ENCODE measurements at regions not wholly inside any gene's neighbourhood (a gene's known extent, or its start where the extent isn't known, plus 50 kb on each side); places are given as distances from the start of the nearest gene placed in this dataset.

DNA sequence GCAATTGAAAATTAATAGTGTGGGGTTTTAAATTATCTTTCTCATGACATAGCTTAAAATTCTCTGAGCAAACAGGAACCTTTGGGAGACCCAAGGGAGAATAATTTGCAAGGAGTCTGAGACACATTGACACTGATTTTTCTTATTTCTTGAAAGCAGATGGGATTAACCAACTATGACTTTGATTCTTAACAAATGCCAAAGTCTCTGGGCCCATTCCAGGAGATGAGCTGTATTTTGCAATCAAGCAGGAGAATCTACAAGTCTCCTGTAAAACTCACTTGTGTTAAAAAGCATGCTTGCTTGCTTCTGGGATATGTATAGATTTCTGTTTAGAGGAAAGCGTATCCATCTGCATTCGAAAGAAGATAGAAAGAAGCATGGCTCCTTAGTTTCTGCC, 71.3 kb upstream of the STT3B start:
- Histone ChIP-seq H3K9me3 (ENCODE audit: insufficient read depth, low read depth, low read length) (no peaks in the 10 kb centered on the region), H3K9ac (ENCODE audit: low read depth, low read length) (no peak overlapping the region), H3K36me3 (ENCODE audit: insufficient read depth, low read depth, low read length) (no peaks in the 10 kb centered on the region), H3K27ac (ENCODE audit: low read length) (no peak overlapping the region), H3K4me1 (ENCODE audit: insufficient read depth, low read length) (peaks cover 14% of the 10 kb centered on the region; the same call in 1 of the 2 replicates), H3K4me3 (ENCODE audit: low read length) (no peak overlapping the region), H3K27me3 (ENCODE audit: insufficient read depth, low read length) (no peaks in the 10 kb centered on the region)

DNA sequence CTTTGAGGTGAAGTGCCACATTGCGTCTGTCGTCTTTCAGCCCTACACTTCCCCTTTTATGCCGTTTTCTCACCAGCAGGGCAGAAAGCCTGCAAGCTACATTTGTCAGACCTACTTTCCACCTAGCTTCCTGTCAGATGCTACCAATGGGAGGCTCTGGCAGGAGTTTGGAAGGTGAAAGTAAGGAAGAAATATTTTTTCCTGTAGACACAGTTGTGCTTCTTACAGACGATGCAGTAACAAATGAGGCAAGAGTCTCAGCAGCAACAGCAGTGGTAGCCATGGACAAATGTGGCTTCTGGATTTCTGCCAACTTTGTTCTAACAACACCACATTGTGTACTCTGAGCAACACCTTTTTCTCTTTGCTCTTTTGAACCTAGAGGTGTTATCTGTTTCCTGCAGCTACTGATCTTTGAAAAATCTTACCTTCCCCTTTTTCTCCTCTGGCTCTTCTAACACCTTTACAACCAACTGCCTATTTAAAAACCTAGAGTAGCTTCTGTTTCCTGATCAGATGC, 70.6 kb upstream of the STT3B start:
- Histone ChIP-seq H3K9ac (ENCODE audit: low read depth, low read length) (no peak overlapping the region), H3K27me3 (ENCODE audit: insufficient read depth, low read length) (no peaks in the 10 kb centered on the region), H3K4me1 (ENCODE audit: insufficient read depth, low read length) (peaks cover 21% of the 10 kb centered on the region; the same call in 1 of the 2 replicates), H3K27ac (ENCODE audit: low read length) (no peak overlapping the region), H3K36me3 (ENCODE audit: insufficient read depth, low read depth, low read length) (no peaks in the 10 kb centered on the region), H3K9me3 (ENCODE audit: insufficient read depth, low read depth, low read length) (no peaks in the 10 kb centered on the region), H3K4me3 (ENCODE audit: low read length) (no peak overlapping the region)

DNA sequence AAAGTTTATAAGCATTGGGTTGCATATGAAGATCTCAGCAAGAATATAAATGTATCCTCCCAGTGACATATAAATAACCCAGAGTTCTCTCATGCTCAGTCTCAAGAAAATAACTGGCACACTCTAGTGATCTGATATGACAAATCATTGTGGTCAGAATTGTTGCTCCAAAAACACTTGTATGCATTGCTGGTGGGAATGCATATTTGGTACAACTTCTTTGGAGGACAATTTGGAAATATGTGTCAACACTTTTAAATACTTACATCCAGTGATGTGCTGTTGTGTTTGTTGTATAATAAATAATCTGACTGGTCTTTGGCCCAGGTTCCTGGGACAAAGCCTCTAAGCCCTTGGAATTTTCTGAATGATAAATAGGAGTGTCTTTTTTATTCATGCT, 66.7 kb upstream of the STT3B start:
- Histone ChIP-seq H3K4me3 (ENCODE audit: low read length) (no peak overlapping the region; the same call in 1 of the 2 replicates), H3K9ac (ENCODE audit: low read depth, low read length) (no peak overlapping the region), H3K9me3 (ENCODE audit: insufficient read depth, low read depth, low read length) (no peaks in the 10 kb centered on the region)

DNA sequence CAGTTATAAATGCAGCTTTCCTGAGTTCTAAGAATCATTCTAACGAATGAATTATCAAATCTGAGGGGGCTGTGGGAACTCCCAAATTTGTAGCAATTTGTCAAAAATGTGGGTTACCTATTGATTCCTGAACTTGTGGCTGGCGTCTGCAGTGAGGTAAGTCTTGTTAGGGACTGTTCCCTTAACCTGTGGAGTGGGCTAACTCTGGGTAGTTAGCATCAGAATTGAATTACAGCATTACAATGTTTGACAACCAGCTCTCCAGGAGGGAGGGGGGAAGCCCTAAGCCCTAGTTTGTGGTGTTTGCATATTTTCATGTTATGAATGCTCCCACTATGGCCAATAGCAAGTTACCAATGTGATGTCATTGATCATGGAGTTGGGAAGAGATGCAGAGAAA, 65.9 kb upstream of the STT3B start:
- Histone ChIP-seq H3K4me3 (ENCODE audit: low read length) (0 out of 2 replicates have a peak overlapping the region, but pooled peaks have one; percentile 18), H3K9me3 (ENCODE audit: insufficient read depth, low read depth, low read length) (no peaks in the 10 kb centered on the region), H3K36me3 (ENCODE audit: insufficient read depth, low read depth, low read length) (no peaks in the 10 kb centered on the region), H3K27me3 (ENCODE audit: insufficient read depth, low read length) (no peaks in the 10 kb centered on the region), H3K9ac (ENCODE audit: low read depth, low read length) (no peak overlapping the region), H3K4me1 (ENCODE audit: insufficient read depth, low read length) (peaks cover 23% of the 10 kb centered on the region; the same call in 1 of the 2 replicates), H3K27ac (ENCODE audit: low read length) (no peak overlapping the region)

More for the DNA sequence above, 66.7 kb upstream of the STT3B start:
- Histone ChIP-seq H3K27ac (ENCODE audit: low read length) (no peak overlapping the region), H3K27me3 (ENCODE audit: insufficient read depth, low read length) (no peaks in the 10 kb centered on the region), H3K36me3 (ENCODE audit: insufficient read depth, low read depth, low read length) (no peaks in the 10 kb centered on the region), H3K4me1 (ENCODE audit: insufficient read depth, low read length) (peaks cover 27% of the 10 kb centered on the region; the same call in 1 of the 2 replicates)

DNA sequence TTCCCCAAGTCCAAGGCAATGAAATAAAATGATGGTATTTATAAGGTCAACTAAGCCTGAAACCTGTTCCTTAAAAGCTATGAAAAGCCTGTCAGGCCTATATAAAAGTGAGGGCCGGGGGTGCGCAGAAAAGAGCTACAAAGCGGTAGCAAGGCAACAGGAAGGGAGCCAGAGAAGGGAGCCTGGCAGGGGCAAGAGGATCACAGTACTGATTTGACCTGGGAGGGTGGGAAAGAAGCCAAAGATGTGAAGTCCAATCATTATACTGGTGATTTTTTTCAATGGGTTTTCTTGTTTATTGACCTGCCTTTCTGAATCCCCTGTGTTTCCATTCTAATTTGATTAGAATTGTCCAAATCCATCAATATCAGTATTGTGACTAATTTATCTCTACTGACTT, 64.3 kb upstream of the STT3B start:
- H3K4me3 ChIP-seq (ENCODE audit: low read length), result no peak overlapping the region
- no peak overlapping the region for H3K27ac ChIP-seq (ENCODE audit: low read length)
- H3K9ac ChIP-seq (ENCODE audit: low read depth, low read length), result no peak overlapping the region
- no peaks in the 10 kb centered on the region for H3K9me3 ChIP-seq (ENCODE audit: insufficient read depth, low read depth, low read length)
- H3K36me3 ChIP-seq (ENCODE audit: insufficient read depth, low read depth, low read length), result no peaks in the 10 kb centered on the region
- peaks cover 19% of the 10 kb centered on the region; the same call in 1 of the 2 replicates for H3K4me1 ChIP-seq (ENCODE audit: insufficient read depth, low read length)
- H3K27me3 ChIP-seq (ENCODE audit: insufficient read depth, low read length), result no peaks in the 10 kb centered on the region

DNA sequence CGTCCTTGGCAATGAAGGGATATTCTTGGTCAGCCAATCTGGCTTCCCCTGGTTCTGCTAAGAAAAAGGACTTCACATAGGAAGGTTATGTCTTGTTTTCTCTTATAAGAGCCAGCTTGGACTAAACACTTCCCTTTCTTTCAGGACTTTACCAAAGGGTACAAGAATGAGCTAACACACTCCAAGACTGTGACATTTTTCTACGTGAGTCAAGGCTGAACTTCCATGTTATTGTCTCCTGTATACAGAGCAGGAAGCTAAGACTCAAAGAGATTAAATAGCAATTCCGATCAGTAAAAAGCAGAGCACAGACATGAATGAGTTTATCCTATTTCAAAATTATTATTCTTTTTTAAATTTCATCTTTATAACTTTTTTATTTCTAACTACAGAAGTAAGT, 63.3 kb upstream of the STT3B start:
- Histone ChIP-seq H3K9me3 (ENCODE audit: insufficient read depth, low read depth, low read length) (no peaks in the 10 kb centered on the region), H3K27ac (ENCODE audit: low read length) (no peak overlapping the region), H3K9ac (ENCODE audit: low read depth, low read length) (no peak overlapping the region), H3K4me3 (ENCODE audit: low read length) (no peak overlapping the region), H3K27me3 (ENCODE audit: insufficient read depth, low read length) (no peaks in the 10 kb centered on the region), H3K4me1 (ENCODE audit: insufficient read depth, low read length) (peaks cover 19% of the 10 kb centered on the region; the same call in 1 of the 2 replicates), H3K36me3 (ENCODE audit: insufficient read depth, low read depth, low read length) (no peaks in the 10 kb centered on the region)

DNA sequence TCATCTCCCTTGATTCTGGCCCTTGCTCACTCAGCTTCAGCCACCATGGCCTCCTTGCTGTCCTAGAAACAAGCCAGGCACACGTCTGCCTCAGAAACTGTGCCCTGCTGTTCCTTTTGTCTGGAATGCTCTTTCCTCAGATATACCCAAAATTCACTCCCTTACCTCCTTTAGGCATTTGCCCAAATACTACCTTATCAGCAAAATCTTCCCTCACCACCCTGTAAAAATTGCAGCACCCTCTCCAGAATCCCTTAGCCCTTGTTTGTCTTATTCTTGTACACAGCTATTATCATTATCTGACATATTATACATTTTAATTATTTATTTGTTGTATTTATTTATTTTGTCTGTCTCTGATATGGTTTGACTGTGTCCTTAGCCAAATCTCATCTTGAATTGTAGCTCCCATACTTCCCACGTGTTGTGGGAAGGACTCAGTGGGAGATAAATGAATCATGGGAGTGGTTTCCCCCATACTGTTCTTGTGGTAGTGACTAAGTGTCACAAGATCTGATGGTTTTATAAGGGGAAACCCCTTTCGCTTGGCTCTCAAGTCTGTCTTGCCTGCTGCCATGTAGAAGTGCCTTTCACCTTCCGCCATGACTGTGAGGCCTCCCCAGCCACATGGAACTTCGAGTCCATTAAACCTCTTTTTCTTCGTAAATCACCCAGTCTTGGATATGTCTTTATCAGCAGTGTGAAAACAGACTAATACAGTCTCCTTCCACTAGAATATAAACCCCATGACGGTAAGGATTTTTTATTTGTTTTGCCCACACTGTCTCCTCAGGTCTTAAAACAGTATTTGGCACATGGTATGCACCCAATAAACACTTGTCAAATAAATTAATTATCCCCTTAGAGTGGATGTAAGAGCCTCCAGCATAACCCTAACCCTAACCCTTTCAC, 60.0 kb upstream of the STT3B start:
- H3K4me1 ChIP-seq (ENCODE audit: insufficient read depth, low read length), result 0 out of 2 replicates have a peak, but pooled peaks cover under 1% of the 10 kb centered on the region
- no peak overlapping the region for H3K4me3 ChIP-seq (ENCODE audit: low read length)
- H3K27ac ChIP-seq (ENCODE audit: low read length), result no peak overlapping the region
- no peaks in the 10 kb centered on the region for H3K36me3 ChIP-seq (ENCODE audit: insufficient read depth, low read depth, low read length)
- H3K27me3 ChIP-seq (ENCODE audit: insufficient read depth, low read length), result no peaks in the 10 kb centered on the region
- H3K9me3 ChIP-seq (ENCODE audit: insufficient read depth, low read depth, low read length), result no peaks in the 10 kb centered on the region
- H3K9ac ChIP-seq (ENCODE audit: low read depth, low read length), result no peak overlapping the region

DNA sequence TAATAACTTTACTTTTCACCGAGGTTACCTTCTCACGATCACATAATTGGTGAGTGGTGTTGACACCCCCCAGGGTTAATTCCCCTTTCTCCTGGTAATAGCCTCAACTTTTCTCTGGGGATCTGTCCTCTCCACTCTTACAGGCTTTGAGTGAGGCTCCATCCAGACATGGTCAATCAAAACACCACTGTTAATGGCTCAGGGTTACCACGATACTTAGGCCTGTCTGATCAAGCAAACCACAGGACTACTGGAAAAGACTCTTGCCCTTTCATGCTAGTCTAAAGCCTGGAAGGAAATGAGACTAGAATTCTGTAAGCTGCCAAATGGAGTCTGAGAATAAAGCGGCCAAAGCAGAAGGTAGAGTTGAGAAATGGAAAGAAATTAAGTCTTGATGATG, 56.5 kb upstream of the STT3B start:
- no peaks in the 10 kb centered on the region for H3K27me3 ChIP-seq (ENCODE audit: insufficient read depth, low read length)
- H3K9me3 ChIP-seq (ENCODE audit: insufficient read depth, low read depth, low read length), result no peaks in the 10 kb centered on the region
- H3K9ac ChIP-seq (ENCODE audit: low read depth, low read length), result no peak overlapping the region
- H3K36me3 ChIP-seq (ENCODE audit: insufficient read depth, low read depth, low read length), result no peaks in the 10 kb centered on the region
- no peaks in the 10 kb centered on the region for H3K4me1 ChIP-seq (ENCODE audit: insufficient read depth, low read length)
- no peak overlapping the region for H3K27ac ChIP-seq (ENCODE audit: low read length)
- no peak overlapping the region for H3K4me3 ChIP-seq (ENCODE audit: low read length)

DNA sequence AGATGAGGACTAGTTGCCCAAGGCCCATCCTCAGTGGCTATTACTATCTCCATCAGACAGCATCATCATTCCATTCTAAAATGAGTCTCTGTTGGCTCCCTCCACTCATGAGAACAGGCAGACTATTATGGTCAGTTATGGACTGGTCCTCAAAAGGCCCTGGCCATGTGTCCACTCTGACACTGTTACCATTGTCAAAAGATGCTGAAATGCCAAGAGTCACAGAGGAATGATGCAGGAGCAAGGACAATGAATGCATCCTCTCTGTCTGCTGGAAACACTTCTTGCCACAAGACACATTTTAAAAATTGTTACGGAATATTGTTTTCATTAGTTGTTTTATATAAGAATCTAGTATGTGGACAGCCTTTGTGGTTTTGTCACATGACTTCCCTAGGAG, 53.3 kb upstream of the STT3B start:
- Histone ChIP-seq H3K27ac (ENCODE audit: low read length) (no peak overlapping the region), H3K9ac (ENCODE audit: low read depth, low read length) (no peak overlapping the region), H3K27me3 (ENCODE audit: insufficient read depth, low read length) (no peaks in the 10 kb centered on the region), H3K4me3 (ENCODE audit: low read length) (no peak overlapping the region), H3K36me3 (ENCODE audit: insufficient read depth, low read depth, low read length) (no peaks in the 10 kb centered on the region), H3K9me3 (ENCODE audit: insufficient read depth, low read depth, low read length) (no peaks in the 10 kb centered on the region), H3K4me1 (ENCODE audit: insufficient read depth, low read length) (no peaks in the 10 kb centered on the region)

DNA sequence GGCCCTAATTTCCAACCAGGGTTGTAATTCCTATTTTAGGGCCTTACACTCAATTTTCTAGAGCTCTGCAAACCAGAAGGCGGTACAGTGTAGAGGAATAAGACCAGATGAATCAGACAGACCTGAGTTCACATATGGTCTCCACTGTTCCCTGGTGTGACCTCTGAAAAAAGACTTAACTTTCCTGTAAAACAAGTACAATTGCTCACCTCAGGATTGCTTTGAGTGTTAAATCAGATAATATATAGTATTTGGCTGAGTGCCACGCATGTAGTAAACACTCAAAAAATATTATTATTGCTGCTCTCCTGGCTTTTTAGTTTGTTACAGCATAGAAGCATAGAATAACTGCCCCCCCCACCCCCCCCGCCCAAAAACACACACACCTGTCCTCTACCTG, 51.0 kb upstream of the STT3B start:
- H3K4me3 ChIP-seq (ENCODE audit: low read length), result no peak overlapping the region
- H3K36me3 ChIP-seq (ENCODE audit: insufficient read depth, low read depth, low read length), result no peaks in the 10 kb centered on the region
- no peak overlapping the region for H3K27ac ChIP-seq (ENCODE audit: low read length)
- no peaks in the 10 kb centered on the region for H3K9me3 ChIP-seq (ENCODE audit: insufficient read depth, low read depth, low read length)
- no peak overlapping the region for H3K9ac ChIP-seq (ENCODE audit: low read depth, low read length)
- H3K4me1 ChIP-seq (ENCODE audit: insufficient read depth, low read length), result peaks cover 7% of the 10 kb centered on the region
- H3K27me3 ChIP-seq (ENCODE audit: insufficient read depth, low read length), result no peaks in the 10 kb centered on the region

DNA sequence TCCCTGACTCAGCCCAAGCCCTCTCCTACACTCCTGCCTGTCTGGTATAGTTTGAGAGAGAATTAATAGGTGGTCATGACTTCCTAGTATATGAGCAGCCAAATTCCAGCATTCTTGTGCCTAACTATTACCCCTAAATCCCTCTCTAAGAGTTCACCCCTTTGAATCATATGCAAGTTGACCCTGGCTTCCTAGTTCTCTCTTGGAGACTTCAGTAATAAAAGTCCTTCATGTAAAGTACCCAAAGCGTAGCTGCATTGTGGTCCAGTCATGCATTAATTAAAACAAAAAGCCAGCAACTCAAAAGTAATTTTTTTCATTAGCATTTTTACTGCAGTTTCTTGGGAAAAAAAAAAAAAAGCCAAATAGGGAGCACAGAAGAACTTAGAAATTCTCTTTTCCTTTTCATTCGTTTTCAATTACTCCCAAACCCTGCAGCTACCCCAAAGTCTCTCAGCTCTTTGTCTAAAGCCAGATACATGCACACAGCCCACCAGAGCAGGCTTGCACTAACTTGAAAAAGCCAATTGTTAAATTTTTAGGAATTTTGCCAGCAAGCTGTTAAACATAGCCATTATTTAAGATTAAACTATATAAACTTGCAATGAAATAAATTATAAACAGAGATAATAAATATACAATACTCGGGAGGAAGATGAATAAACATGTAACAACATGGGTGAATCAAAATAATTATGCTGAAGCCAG, 50.1 kb upstream of the STT3B start:
- H3K27ac ChIP-seq (ENCODE audit: low read length), result no peak overlapping the region
- H3K36me3 ChIP-seq (ENCODE audit: insufficient read depth, low read depth, low read length), result no peaks in the 10 kb centered on the region
- H3K9me3 ChIP-seq (ENCODE audit: insufficient read depth, low read depth, low read length), result no peaks in the 10 kb centered on the region
- H3K4me3 ChIP-seq (ENCODE audit: low read length), result no peak overlapping the region
- no peak overlapping the region for H3K9ac ChIP-seq (ENCODE audit: low read depth, low read length)
- no peaks in the 10 kb centered on the region for H3K27me3 ChIP-seq (ENCODE audit: insufficient read depth, low read length)
- peaks cover 7% of the 10 kb centered on the region for H3K4me1 ChIP-seq (ENCODE audit: insufficient read depth, low read length)

Data from iPS-20b (cell line).